ENCODE measurements at regions not wholly inside any gene's neighbourhood (a gene's known extent, or its start where the extent isn't known, plus 50 kb on each side); places are given as distances from the start of the nearest gene placed in this dataset.

DNA sequence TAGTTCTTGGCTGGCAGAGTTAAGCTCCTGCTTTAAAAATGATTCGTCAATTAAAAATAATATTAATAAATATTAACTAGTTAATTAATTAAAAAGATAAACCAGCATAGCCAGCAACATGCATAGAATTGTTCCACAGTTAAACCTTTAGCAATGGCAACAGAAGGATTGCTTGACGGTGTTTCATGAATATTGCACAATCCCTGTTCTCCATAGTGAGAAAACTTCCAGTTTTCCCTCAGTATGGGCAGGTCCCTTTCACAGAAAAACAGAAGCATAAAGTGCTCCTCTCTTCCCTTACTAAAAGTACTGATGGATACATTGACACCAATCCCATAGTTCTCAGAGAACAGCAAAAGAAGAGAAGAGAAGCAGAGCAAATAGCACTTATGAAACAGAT lies 71.4 kb upstream of the CAST start:
- TF ChIP-seq NFIC (IDR thresholded peaks at IDR 0.05; ENCODE audit: borderline replicate concordance) (no peak), EZH2phosphoT487 (IDR thresholded peaks at IDR 0.05; ENCODE audit: borderline replicate concordance, low read depth) (no peak)
- TF ChIP-seq, protein P1, sequence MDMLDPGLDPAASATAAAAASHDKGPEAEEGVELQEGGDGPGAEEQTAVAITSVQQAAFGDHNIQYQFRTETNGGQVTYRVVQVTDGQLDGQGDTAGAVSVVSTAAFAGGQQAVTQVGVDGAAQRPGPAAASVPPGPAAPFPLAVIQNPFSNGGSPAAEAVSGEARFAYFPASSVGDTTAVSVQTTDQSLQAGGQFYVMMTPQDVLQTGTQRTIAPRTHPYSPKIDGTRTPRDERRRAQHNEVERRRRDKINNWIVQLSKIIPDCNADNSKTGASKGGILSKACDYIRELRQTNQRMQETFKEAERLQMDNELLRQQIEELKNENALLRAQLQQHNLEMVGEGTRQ (IDR thresholded peaks at IDR 0.05; ENCODE audit: borderline replicate concordance, low read depth, low read length) = no peak
- Histone ChIP-seq H4K20me1 (ENCODE audit: insufficient read depth) (no peaks in the 10 kb centered on the region), H3K9me3 (no peaks in the 10 kb centered on the region), H3K4me3 (ENCODE audit: low read depth in 2 of 2, low read length in 1 of 2) (no peak overlapping the region), H3K4me2 (no peak overlapping the region), H3K27ac (ENCODE audit: low read depth in 2 of 2, low read length in 1 of 2) (no peak overlapping the region), H3K79me2 (ENCODE audit: insufficient read depth) (no peaks in the 10 kb centered on the region), H2AFZ (ENCODE audit: low read depth) (no peak overlapping the region), H3K9ac (no peak overlapping the region), H3K36me3 (replicated peaks in 1 of 2; ENCODE audit: control insufficient read depth in 1 of 2, insufficient read depth in 2 of 2, low read length in 1 of 2) (no peaks in the 10 kb centered on the region), H3F3A (replicated peaks; ENCODE audit: insufficient read depth) (no peaks in the 10 kb centered on the region), H3K9me2 (no peaks in the 10 kb centered on the region), H3K27me3 (ENCODE audit: insufficient read depth) (no peaks in the 10 kb centered on the region), H3K4me1 (ENCODE audit: control insufficient read depth in 1 of 2, insufficient read depth in 2 of 2, low read depth in 1 of 2, low read length in 1 of 2) (no peaks in the 10 kb centered on the region; a peak in 1 of 4 replicates)
- no peak for DNase-seq
- ChIA-PET POLR2A (no interaction called here), CTCF (interaction anchor here (0.6 to 4.1 kb wide), 3 partner anchors 11 to 866 kb away, joined by 3 to 31 read pairs (median 4); no protein-coding TSS in a partner anchor)
- 85% methylated on average over 2 of the region's 2 CpGs for WGBS (ENCODE audit: low lambda C conversion rate)

DNA sequence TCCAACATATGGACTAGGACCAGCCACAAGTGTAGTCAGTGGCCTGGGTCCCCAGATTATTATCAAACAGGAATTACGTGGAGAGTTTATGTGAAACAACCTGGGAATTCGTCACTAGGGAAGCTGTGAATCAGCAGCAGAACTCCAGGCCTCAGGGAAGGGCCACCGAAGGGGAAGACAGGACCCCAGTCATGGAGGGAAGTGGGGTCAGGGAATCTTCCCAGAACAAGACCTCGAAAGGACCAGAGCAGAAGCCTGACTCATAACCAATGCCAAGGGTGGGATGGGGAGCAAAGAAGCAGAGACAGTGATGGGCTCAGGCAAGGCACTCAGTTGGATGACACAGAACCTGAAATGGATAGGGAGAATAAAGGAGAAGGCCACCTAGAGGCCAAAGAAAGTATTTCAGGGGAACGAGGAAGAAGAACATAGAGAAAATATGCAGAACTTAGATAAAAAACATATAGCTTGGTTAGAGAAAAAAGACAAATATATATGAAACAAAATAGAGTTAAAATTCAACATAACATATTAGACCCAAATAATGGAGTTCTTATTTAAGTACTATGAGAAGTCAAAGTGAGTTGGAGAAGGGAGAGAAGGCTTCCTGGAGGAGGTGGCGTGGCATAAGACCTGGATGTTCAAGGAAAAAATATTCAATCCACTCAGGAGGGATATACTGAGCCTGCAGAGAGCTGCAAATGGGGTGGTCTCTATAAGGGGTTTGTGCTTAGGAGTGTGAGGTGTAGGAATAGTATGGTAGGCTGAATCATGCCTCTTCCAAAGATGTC lies 66.7 kb upstream of the CAST start:
- Histone ChIP-seq H3K4me3 (ENCODE audit: low read depth in 2 of 2, low read length in 1 of 2) (no peak overlapping the region), H3F3A (replicated peaks; ENCODE audit: insufficient read depth) (no peaks in the 10 kb centered on the region), H3K9me3 (no peaks in the 10 kb centered on the region), H3K9me2 (no peaks in the 10 kb centered on the region), H3K4me2 (no peak overlapping the region), H3K4me1 (ENCODE audit: control insufficient read depth in 1 of 2, insufficient read depth in 2 of 2, low read depth in 1 of 2, low read length in 1 of 2) (peaks cover 0 to 4% of the 10 kb centered on the region in 2 experiments; a peak in 2 of 4 replicates), H3K27me3 (ENCODE audit: insufficient read depth) (no peaks in the 10 kb centered on the region), H3K27ac (ENCODE audit: low read depth in 2 of 2, low read length in 1 of 2) (no peak overlapping the region), H3K36me3 (replicated peaks in 1 of 2; ENCODE audit: control insufficient read depth in 1 of 2, insufficient read depth in 2 of 2, low read length in 1 of 2) (no peaks in the 10 kb centered on the region), H4K20me1 (ENCODE audit: insufficient read depth) (no peaks in the 10 kb centered on the region), H3K9ac (no peak overlapping the region), H3K79me2 (ENCODE audit: insufficient read depth) (no peaks in the 10 kb centered on the region), H2AFZ (ENCODE audit: low read depth) (no peak overlapping the region)
- ChIA-PET POLR2A (no interaction called here), CTCF (interaction anchor here (0.8 to 5.4 kb wide), 4 partner anchors 9 to 254 kb away, joined by 3 to 22 read pairs (median 3); no protein-coding TSS in a partner anchor)
- DNase-seq = no peak
- no peak for TF ChIP-seq RAD21 (IDR thresholded peaks at IDR 0.05; ENCODE audit: low read length)
- no peak for TF ChIP-seq MEF2A (IDR thresholded peaks at IDR 0.05; ENCODE audit: borderline replicate concordance, low read depth)
- TF ChIP-seq, protein P2, sequence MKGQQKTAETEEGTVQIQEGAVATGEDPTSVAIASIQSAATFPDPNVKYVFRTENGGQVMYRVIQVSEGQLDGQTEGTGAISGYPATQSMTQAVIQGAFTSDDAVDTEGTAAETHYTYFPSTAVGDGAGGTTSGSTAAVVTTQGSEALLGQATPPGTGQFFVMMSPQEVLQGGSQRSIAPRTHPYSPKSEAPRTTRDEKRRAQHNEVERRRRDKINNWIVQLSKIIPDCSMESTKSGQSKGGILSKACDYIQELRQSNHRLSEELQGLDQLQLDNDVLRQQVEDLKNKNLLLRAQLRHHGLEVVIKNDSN (IDR thresholded peaks at IDR 0.05; ENCODE audit: borderline replicate concordance, low read depth) = no peak
- no peak for TF ChIP-seq TAF1 (IDR thresholded peaks at IDR 0.05; ENCODE audit: borderline replicate concordance, low read depth, low read length)
- TF ChIP-seq, protein P3, sequence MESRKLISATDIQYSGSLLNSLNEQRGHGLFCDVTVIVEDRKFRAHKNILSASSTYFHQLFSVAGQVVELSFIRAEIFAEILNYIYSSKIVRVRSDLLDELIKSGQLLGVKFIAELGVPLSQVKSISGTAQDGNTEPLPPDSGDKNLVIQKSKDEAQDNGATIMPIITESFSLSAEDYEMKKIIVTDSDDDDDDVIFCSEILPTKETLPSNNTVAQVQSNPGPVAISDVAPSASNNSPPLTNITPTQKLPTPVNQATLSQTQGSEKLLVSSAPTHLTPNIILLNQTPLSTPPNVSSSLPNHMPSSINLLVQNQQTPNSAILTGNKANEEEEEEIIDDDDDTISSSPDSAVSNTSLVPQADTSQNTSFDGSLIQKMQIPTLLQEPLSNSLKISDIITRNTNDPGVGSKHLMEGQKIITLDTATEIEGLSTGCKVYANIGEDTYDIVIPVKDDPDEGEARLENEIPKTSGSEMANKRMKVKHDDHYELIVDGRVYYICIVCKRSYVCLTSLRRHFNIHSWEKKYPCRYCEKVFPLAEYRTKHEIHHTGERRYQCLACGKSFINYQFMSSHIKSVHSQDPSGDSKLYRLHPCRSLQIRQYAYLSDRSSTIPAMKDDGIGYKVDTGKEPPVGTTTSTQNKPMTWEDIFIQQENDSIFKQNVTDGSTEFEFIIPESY (IDR thresholded peaks at IDR 0.05; ENCODE audit: borderline replicate concordance, low read depth) = no peak
- TF ChIP-seq SIN3A (IDR thresholded peaks at IDR 0.05; ENCODE audit: borderline replicate concordance, low read depth, low read length) = no peak
- TF ChIP-seq, protein P4, sequence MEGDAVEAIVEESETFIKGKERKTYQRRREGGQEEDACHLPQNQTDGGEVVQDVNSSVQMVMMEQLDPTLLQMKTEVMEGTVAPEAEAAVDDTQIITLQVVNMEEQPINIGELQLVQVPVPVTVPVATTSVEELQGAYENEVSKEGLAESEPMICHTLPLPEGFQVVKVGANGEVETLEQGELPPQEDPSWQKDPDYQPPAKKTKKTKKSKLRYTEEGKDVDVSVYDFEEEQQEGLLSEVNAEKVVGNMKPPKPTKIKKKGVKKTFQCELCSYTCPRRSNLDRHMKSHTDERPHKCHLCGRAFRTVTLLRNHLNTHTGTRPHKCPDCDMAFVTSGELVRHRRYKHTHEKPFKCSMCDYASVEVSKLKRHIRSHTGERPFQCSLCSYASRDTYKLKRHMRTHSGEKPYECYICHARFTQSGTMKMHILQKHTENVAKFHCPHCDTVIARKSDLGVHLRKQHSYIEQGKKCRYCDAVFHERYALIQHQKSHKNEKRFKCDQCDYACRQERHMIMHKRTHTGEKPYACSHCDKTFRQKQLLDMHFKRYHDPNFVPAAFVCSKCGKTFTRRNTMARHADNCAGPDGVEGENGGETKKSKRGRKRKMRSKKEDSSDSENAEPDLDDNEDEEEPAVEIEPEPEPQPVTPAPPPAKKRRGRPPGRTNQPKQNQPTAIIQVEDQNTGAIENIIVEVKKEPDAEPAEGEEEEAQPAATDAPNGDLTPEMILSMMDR (IDR thresholded peaks at IDR 0.05) = peak; percentile 53
- WGBS (ENCODE audit: low lambda C conversion rate) = 88% methylated on average over 6 of the region's 6 CpGs
